A673 (cell line): ENCODE measurements at regions not wholly inside any gene's neighbourhood (a gene's known extent, or its start where the extent isn't known, plus 50 kb on each side); places are given as distances from the start of the nearest gene placed in this dataset.

Experiments
- CTCF ChIP-seq: fragments of 300-800, 200-600 bp; sonication (generic); conservative IDR thresholded peaks from 2 replicates; pipeline ENCODE4 v1.5.1; 2017; ENCODE audit warnings: low read depth, mild to moderate bottlenecking, antibody characterized with exemption, low read length, moderate library complexity, mixed read lengths
- EZH2 ChIP-seq: fragments of 200-600 bp; sonication (generic); IDR thresholded peaks from 2 replicates; pipeline ENCODE4 v1.6.1; 2017; ENCODE audit warnings: borderline replicate concordance, low read depth, mild to moderate bottlenecking, mixed read lengths, antibody characterized with exemption, low read length; ENCODE audit not compliant: poor library complexity, severe bottlenecking

GRCh38 chr3:157807280-157807679 lies 298.9 kb downstream of the SHOX2 start:
- TF ChIP-seq CTCF (no peak), EZH2 (no peak)
